ENCODE measurements at regions not wholly inside any gene's neighbourhood (a gene's known extent, or its start where the extent isn't known, plus 50 kb on each side); places are given as distances from the start of the nearest gene placed in this dataset.

DNA sequence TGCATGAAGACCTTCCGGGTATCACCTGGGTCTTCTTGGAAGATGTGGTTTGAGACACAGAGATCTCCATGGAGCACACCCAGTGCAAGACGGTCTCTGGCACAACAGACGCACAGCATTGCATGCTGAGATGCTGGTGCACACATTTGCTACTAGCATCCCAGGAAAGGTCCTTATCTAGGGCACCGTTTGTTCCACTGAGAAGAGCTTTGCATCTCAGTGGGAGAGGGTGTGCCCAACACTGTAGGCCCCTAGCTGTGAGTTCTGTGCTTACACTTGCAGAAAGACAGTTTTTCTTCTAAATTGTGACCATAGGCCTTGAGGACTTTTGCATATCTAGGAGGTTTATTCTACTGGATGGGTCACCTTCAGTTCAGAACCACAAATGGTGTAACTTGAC is 554.1 kb downstream of the MATN1 start:
- TF ChIP-seq POLR2A (IDR thresholded peaks at IDR 0.05; ENCODE audit: low read depth, low read length) (no peak), POU2F2 (IDR thresholded peaks at IDR 0.05; ENCODE audit: low read depth, low read length) (no peak), PAX5 (IDR thresholded peaks at IDR 0.05; ENCODE audit: insufficient read depth, low read length, severe bottlenecking) (no peak), SPI1 (IDR thresholded peaks at IDR 0.05; ENCODE audit: low read depth, low read length) (no peak), POLR2AphosphoS5 (IDR thresholded peaks at IDR 0.05; ENCODE audit: low read depth, low read length) (no peak)
